Activated CD4-positive, alpha-beta T cell treated with anti-CD3 and anti-CD28 coated beads, Interleukin-2, Interleukin-4, amounts not matched to agents 100 ng/mL and 50 ng/mL, durations not matched to agents 16 hours and 8 hours (primary cell): ENCODE measurements at regions not wholly inside any gene's neighbourhood (a gene's known extent, or its start where the extent isn't known, plus 50 kb on each side); places are given as distances from the start of the nearest gene placed in this dataset.
"Not testable (repeated sequence)": the region's sequence is repeated elsewhere in the genome, so short reads cannot be mapped to it uniquely, and the experiment has no call there.

Experiments used
- DNase-seq: peaks from one replicate; pipeline ENCODE4 v3.0.0-alpha.2; 2020; ENCODE audit warnings: low spot score

- no peak for DNase-seq
Observed at GRCh38 chr3:104933972-104934371, 432.7 kb upstream of the ALCAM start.

GRCh38 chr3:104935613-104936012 lies 431.1 kb upstream of the ALCAM start:
- DNase-seq, result no peak

- no peak for DNase-seq
Observed at GRCh38 chr3:104939196-104939595, 427.5 kb upstream of the ALCAM start.

GRCh38 chr3:104941785-104942184 lies 424.9 kb upstream of the ALCAM start:
- no peak for DNase-seq

GRCh38 chr3:104943974-104944373 lies 422.7 kb upstream of the ALCAM start:
- no peak for DNase-seq

- DNase-seq, result no peak
Observed at GRCh38 chr3:104947943-104948342, 418.8 kb upstream of the ALCAM start.

GRCh38 chr3:104949810-104950209 lies 416.9 kb upstream of the ALCAM start:
- not testable (repeated sequence) for DNase-seq

GRCh38 chr3:104951426-104951825 lies 415.3 kb upstream of the ALCAM start:
- DNase-seq, result no peak

- no peak for DNase-seq
Observed at GRCh38 chr3:104952146-104952972, 414.4 kb upstream of the ALCAM start.

- no peak for DNase-seq
Observed at GRCh38 chr3:104956620-104957345, 409.9 kb upstream of the ALCAM start.

GRCh38 chr3:104960579-104960978 lies 406.1 kb upstream of the ALCAM start:
- no peak for DNase-seq

- no peak for DNase-seq
Observed at GRCh38 chr3:104961851-104962250, 404.9 kb upstream of the ALCAM start.

- no peak for DNase-seq
Observed at GRCh38 chr3:104974316-104974715, 392.4 kb upstream of the ALCAM start.

- no peak for DNase-seq
Observed at GRCh38 chr3:104977719-104978118, 389.0 kb upstream of the ALCAM start.

- no peak for DNase-seq
Observed at GRCh38 chr3:104982130-104982529, 384.6 kb upstream of the ALCAM start.

- no peak for DNase-seq
Observed at GRCh38 chr3:104987859-104988258, 378.9 kb upstream of the ALCAM start.

- DNase-seq, result no peak
Observed at GRCh38 chr3:104988496-104988895, 378.2 kb upstream of the ALCAM start.

GRCh38 chr3:104989878-104990277 lies 376.8 kb upstream of the ALCAM start:
- no peak for DNase-seq

- DNase-seq, result no peak
Observed at GRCh38 chr3:104990758-104991157, 376.0 kb upstream of the ALCAM start.

- no peak for DNase-seq
Observed at GRCh38 chr3:104992676-104993075, 374.0 kb upstream of the ALCAM start.

GRCh38 chr3:105006164-105006563 lies 360.5 kb upstream of the ALCAM start:
- DNase-seq, result no peak

- no peak for DNase-seq
Observed at GRCh38 chr3:105013657-105014056, 353.1 kb upstream of the ALCAM start.

- DNase-seq, result no peak
Observed at GRCh38 chr3:105014631-105015030, 352.1 kb upstream of the ALCAM start.
